ENCODE measurements at regions not wholly inside any gene's neighbourhood (a gene's known extent, or its start where the extent isn't known, plus 50 kb on each side); places are given as distances from the start of the nearest gene placed in this dataset.

DNA sequence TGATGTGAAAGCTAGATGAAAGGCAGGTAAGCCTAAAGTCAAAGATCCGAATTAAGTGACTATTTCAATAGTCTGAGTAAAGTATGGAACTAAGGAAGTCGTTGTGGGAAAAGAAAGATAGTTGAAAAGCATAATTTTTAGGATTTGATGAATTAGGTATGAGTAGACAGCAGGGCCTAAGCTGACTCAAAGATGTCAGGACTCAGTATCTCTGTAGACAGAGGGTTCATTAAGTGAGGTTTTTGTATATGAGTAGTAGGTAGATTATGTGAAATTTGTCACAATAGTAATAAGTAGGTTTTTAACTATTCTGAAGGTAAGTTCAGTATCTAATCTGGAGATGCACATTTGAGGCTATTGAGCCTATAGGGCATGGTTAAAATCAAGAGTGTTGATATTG is 196.4 kb downstream of the RASSF9 start:
- WGBS, 2 donors, result 61 to 78% methylated on average over 2 of the region's 2 CpGs
- Histone ChIP-seq H3K9me3 (no peaks in the 10 kb centered on the region), H3K36me3 (no peaks in the 10 kb centered on the region), H3K4me3 (no peak overlapping the region), H3K4me1 (no peaks in the 10 kb centered on the region), H3K27ac (no peak overlapping the region), H3K27me3 (no peaks in the 10 kb centered on the region)
- intact Hi-C loops (cut with DNase I), result no loop called here
- no peak for DNase-seq
- TF ChIP-seq POLR2A (IDR thresholded peaks at IDR 0.05) (no peak), EP300 (IDR thresholded peaks at IDR 0.05) (no peak), POLR2AphosphoS5 (IDR thresholded peaks at IDR 0.05) (no peak)
- TF ChIP-seq, protein P1, sequence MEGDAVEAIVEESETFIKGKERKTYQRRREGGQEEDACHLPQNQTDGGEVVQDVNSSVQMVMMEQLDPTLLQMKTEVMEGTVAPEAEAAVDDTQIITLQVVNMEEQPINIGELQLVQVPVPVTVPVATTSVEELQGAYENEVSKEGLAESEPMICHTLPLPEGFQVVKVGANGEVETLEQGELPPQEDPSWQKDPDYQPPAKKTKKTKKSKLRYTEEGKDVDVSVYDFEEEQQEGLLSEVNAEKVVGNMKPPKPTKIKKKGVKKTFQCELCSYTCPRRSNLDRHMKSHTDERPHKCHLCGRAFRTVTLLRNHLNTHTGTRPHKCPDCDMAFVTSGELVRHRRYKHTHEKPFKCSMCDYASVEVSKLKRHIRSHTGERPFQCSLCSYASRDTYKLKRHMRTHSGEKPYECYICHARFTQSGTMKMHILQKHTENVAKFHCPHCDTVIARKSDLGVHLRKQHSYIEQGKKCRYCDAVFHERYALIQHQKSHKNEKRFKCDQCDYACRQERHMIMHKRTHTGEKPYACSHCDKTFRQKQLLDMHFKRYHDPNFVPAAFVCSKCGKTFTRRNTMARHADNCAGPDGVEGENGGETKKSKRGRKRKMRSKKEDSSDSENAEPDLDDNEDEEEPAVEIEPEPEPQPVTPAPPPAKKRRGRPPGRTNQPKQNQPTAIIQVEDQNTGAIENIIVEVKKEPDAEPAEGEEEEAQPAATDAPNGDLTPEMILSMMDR (IDR thresholded peaks at IDR 0.05), result no peak

DNA sequence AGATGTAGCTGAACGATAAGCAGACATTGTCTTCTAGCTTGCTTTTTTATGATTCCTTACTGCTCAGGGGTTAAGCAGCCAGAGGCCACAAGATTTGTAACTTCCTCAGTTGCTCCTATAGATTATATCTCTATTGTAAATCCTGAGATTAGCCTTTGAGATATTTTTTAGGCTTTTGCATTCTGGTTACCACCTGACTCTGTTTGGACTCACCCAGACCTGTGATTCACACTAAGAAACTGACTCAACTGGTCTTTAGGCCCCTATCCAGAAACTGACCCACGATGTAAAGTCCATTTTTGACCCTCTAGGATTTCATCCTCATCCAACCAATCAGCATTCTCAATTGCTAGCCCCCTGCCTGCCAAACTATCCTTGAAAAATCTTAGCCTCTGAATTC is 194.4 kb downstream of the RASSF9 start:
- H3K9me3 ChIP-seq, result no peaks in the 10 kb centered on the region
- TF ChIP-seq, protein P1 (IDR thresholded peaks at IDR 0.05), result no peak
- TF ChIP-seq POLR2A (IDR thresholded peaks at IDR 0.05) (no peak), POLR2AphosphoS5 (IDR thresholded peaks at IDR 0.05) (no peak), EP300 (IDR thresholded peaks at IDR 0.05) (no peak)
- intact Hi-C loops (cut with DNase I), result no loop called here
- no peaks in the 10 kb centered on the region for H3K36me3 ChIP-seq
- H3K27me3 ChIP-seq, result no peaks in the 10 kb centered on the region
- no peak for DNase-seq
- H3K4me3 ChIP-seq, result no peak overlapping the region
- H3K4me1 ChIP-seq, result no peaks in the 10 kb centered on the region
- no peak overlapping the region for H3K27ac ChIP-seq
- 58 to 69% methylated on average over 2 of the region's 2 CpGs for WGBS, 2 donors

DNA sequence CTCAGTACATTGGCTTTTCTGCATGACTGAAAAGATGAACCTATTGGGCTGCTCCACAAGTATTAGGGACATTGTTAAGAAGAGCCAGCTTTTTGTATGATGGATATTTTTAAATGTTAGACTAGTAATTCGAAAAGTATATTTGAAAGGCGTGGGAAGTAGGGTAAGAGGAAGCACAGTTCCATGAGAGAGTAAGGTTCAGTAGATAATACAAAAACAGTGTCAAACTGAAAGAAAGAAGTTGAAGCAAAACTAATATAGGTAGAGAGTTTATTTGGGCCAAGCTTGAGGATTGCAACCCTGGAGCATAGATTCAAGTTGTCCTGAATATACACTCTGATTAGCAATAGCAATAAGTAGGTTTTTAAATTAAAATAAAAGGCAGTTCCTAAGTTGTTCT is 193.9 kb downstream of the RASSF9 start:
- intact Hi-C loops (cut with DNase I), result no loop called here
- WGBS, 2 donors, result 86% methylated on average over 2 of the region's 2 CpGs
- no peaks in the 10 kb centered on the region for H3K27me3 ChIP-seq
- H3K9me3 ChIP-seq, result no peaks in the 10 kb centered on the region
- TF ChIP-seq POLR2AphosphoS5 (IDR thresholded peaks at IDR 0.05) (no peak), POLR2A (IDR thresholded peaks at IDR 0.05) (no peak), EP300 (IDR thresholded peaks at IDR 0.05) (no peak)
- TF ChIP-seq, protein P1 (IDR thresholded peaks at IDR 0.05), result no peak
- H3K4me3 ChIP-seq, result no peak overlapping the region
- no peaks in the 10 kb centered on the region for H3K4me1 ChIP-seq
- H3K36me3 ChIP-seq, result no peaks in the 10 kb centered on the region
- H3K27ac ChIP-seq, result no peak overlapping the region
- DNase-seq, result no peak

DNA sequence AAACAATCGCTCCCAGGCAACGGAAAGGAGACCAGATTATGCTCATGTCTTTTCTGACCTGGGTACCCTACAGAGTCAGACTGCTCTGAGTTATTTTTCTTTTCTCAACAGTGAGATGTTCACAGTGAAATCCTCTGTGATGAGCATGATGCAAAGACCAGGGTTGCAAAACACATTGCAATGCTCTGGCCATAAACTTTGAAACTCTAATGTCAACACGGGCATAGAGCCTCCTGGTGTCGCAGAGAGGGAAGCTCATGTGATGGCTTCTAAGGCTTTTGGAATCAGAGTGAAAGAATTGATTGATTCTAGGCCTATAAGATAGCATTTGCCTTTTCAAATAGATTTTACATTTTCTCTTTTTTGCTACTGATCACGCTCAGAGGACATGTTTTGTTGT is 193.4 kb downstream of the RASSF9 start:
- intact Hi-C loops (cut with DNase I), result no loop called here
- no peaks in the 10 kb centered on the region for H3K9me3 ChIP-seq
- no peaks in the 10 kb centered on the region for H3K4me1 ChIP-seq
- H3K27me3 ChIP-seq, result no peaks in the 10 kb centered on the region
- WGBS, 2 donors, result 62 to 72% methylated on average over 5 of the region's 5 CpGs
- H3K27ac ChIP-seq, result no peak overlapping the region
- no peaks in the 10 kb centered on the region for H3K36me3 ChIP-seq
- no peak overlapping the region for H3K4me3 ChIP-seq
- no peak for DNase-seq
- TF ChIP-seq, protein P1 (IDR thresholded peaks at IDR 0.05), result no peak
- TF ChIP-seq POLR2A (IDR thresholded peaks at IDR 0.05) (no peak), POLR2AphosphoS5 (IDR thresholded peaks at IDR 0.05) (no peak), EP300 (IDR thresholded peaks at IDR 0.05) (no peak)

DNA sequence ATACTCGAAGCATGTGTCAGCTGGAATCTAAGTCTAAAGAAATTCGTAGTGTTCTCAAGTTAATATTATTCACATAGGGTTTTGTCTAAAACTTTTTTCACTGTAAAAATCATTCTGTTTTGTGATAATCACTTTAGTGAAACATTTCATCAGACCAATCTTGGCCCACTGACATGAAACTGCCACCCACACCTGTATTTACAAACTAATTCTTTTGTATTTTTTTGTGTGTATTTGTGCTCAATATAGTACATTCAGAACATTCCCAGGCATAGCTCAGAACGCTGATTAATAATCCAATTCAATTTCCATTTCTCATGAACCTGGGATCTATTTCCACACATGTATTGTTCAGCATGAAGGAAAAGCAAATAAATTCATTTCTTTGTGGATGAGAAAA is 191.7 kb downstream of the RASSF9 start:
- H3K27me3 ChIP-seq, result no peaks in the 10 kb centered on the region
- 64 to 70% methylated on average over 3 of the region's 3 CpGs for WGBS, 2 donors
- H3K36me3 ChIP-seq, result no peaks in the 10 kb centered on the region
- H3K9me3 ChIP-seq, result no peaks in the 10 kb centered on the region
- TF ChIP-seq, protein P1 (IDR thresholded peaks at IDR 0.05), result no peak
- TF ChIP-seq POLR2A (IDR thresholded peaks at IDR 0.05), result no peak
- TF ChIP-seq POLR2AphosphoS5 (IDR thresholded peaks at IDR 0.05), result no peak
- TF ChIP-seq EP300 (IDR thresholded peaks at IDR 0.05), result no peak
- DNase-seq, result no peak
- H3K27ac ChIP-seq, result no peak overlapping the region
- no peaks in the 10 kb centered on the region for H3K4me1 ChIP-seq
- intact Hi-C loops (cut with DNase I), result no loop called here
- no peak overlapping the region for H3K4me3 ChIP-seq

Measured in sigmoid colon (tissue), 6 donors.